ENCODE measurements at regions not wholly inside any gene's neighbourhood (a gene's known extent, or its start where the extent isn't known, plus 50 kb on each side); places are given as distances from the start of the nearest gene placed in this dataset.

GRCh38 chr4:103482893-103483292 is 236.9 kb downstream of the TACR3 start:
- DNase-seq (ENCODE audit: low read depth in 2 of 2) = no peak
- no peak overlapping the region for H3K4me3 ChIP-seq (replicated peaks in 1 of 2; ENCODE audit: low read depth in 2 of 2, low read length in 2 of 2)
- no peak for TF ChIP-seq CTCF (IDR thresholded peaks at IDR 0.05; ENCODE audit: low read depth, low read length)

- DNase-seq (ENCODE audit: low read depth in 2 of 2) = no peak
- no peak overlapping the region for H3K4me3 ChIP-seq (replicated peaks in 1 of 2; ENCODE audit: low read depth in 2 of 2, low read length in 2 of 2)
- TF ChIP-seq CTCF (IDR thresholded peaks at IDR 0.05; ENCODE audit: low read depth, low read length) = no peak
Observed at GRCh38 chr4:103482471-103482870, 237.3 kb downstream of the TACR3 start.

- TF ChIP-seq CTCF (IDR thresholded peaks at IDR 0.05; ENCODE audit: low read depth, low read length) = no peak
- peak in 1 of 2 donors; percentile 1 for DNase-seq (ENCODE audit: low read depth in 2 of 2)
- H3K4me3 ChIP-seq (replicated peaks in 1 of 2; ENCODE audit: low read depth in 2 of 2, low read length in 2 of 2) = no peak overlapping the region
Observed at GRCh38 chr4:103478734-103479133, 241.1 kb downstream of the TACR3 start.

- DNase-seq (ENCODE audit: low read depth in 2 of 2) = no peak
- no peak for TF ChIP-seq CTCF (IDR thresholded peaks at IDR 0.05; ENCODE audit: low read depth, low read length)
- H3K4me3 ChIP-seq (replicated peaks in 1 of 2; ENCODE audit: low read depth in 2 of 2, low read length in 2 of 2) = no peak overlapping the region
Observed at GRCh38 chr4:103478210-103478609, 241.6 kb downstream of the TACR3 start.

GRCh38 chr4:103457566-103457965 is 259.4 kb upstream of the CENPE start:
- H3K4me3 ChIP-seq (replicated peaks in 1 of 2; ENCODE audit: low read depth in 2 of 2, low read length in 2 of 2) = no peak overlapping the region
- no peak for TF ChIP-seq CTCF (IDR thresholded peaks at IDR 0.05; ENCODE audit: low read depth, low read length)
- DNase-seq (ENCODE audit: low read depth in 2 of 2) = no peak

GRCh38 chr4:103451341-103451740 is 253.2 kb upstream of the CENPE start:
- TF ChIP-seq CTCF (IDR thresholded peaks at IDR 0.05; ENCODE audit: low read depth, low read length) = no peak
- DNase-seq (ENCODE audit: low read depth in 2 of 2) = peak in 1 of 2 donors; percentile 1
- H3K4me3 ChIP-seq (replicated peaks in 1 of 2; ENCODE audit: low read depth in 2 of 2, low read length in 2 of 2) = no peak overlapping the region

- H3K4me3 ChIP-seq (replicated peaks in 1 of 2; ENCODE audit: low read depth in 2 of 2, low read length in 2 of 2) = no peak overlapping the region
- DNase-seq (ENCODE audit: low read depth in 2 of 2) = no peak
- TF ChIP-seq CTCF (IDR thresholded peaks at IDR 0.05; ENCODE audit: low read depth, low read length) = no peak
Observed at GRCh38 chr4:103450693-103451092, 252.6 kb upstream of the CENPE start.

Data from cardiac fibroblast (primary cell).